NCI-H524 treated with DMSO at 0.1 percent for 48 hours (cell line): ENCODE measurements at regions not wholly inside any gene's neighbourhood (a gene's known extent, or its start where the extent isn't known, plus 50 kb on each side); places are given as distances from the start of the nearest gene placed in this dataset.

ENCODE experiments used
- DNase-seq: peaks from one replicate; lab custom pipeline; 2025; lab: John Stamatoyannopoulos, UW

DNA sequence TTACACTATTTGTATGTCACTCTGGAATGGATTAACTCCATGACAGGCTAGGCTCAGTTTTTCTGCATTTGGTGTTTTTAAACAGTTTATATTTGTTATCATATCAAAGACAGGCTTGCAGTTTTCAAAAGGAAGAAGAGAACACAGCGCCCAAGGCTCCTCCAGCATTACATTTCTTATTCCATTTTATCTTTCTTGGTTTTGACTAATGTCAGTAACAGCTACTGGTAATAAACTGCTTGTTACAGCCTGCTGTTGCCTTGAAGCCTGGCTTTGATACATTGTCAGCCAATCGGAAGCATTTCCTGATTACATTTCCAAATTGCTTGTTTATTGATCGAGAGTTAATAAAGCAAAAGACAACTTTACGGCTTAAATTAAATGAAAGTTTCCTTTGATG lies 166.0 kb upstream of the MDFIC start:
- no peak for DNase-seq

DNA sequence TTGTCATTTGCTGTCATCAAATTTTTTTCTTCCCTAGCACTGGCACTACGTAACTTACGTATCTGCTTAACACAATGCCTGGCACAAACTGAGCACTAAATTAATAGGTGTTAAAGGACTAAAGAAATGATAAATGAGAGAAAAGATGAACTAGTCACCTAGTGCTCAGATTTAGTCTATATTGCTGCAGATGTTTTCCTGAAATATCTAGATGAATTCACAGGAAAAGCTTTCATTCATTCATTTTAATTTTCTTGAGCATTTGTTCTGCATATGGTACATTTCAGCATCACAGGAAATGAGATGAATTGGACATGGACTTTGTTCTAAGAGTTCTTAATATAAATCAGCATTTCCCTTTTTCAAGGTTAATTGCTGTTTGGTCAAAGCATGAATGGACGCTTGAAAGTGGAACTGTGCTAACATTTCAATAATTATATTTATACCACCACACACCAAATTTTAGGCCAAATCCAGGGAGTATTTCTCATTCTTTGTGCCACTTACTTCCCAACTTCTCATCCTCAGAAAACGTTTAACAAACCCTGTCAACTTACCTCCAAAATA lies 163.2 kb upstream of the MDFIC start:
- DNase-seq: no peak

DNA sequence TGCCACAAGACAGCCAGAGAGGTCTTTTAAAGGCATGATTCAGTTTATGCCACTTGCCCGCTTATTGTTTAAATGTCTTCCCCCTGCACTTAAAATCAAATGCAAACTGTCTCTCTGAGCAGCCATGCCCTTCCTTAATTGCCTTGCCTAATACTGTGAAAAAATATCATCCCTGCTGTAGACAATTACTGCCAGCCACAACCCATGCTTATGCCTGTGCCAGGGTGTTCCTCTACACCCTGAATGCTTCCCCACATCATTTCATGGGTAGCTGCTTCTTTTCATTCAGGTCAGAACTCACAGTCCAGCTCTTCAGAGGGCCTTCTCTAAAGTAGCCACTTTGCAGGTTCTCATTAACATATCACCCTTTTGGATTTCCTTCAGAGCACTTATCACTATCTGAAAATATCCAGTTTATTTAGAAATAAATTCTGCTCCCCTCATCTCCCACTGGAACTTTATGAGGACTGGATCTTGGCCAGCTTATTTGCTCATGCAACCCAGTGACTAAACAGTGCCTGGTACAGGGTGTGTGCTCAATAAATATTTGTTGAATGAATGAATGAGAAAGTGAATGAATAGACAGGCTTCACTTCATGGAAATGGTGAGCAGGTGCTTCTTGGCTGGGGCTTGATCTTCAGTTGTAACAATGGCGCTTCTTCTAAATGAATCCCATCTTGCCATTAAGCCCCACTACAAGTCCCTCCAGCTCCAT lies 162.4 kb upstream of the MDFIC start:
- DNase-seq: no peak

DNA sequence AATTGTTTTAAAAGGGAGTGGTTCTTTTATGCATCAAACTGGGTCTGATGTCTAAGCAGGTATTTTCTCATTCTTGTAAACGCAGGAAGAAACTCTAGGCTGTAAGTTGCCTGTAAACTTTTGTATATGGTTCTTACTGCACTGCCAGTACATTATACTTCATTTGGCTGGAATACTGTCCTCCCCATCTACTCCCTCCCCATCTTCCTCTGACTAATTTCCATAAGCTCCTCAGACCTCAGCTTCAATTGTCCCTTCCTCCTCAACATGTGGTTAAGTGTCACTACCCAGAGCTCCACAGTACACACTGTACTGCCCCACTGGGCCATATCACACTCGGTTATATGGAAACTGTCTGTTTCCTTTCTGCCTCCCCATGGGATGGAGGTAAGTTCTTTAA lies 161.4 kb upstream of the MDFIC start:
- no peak for DNase-seq

DNA sequence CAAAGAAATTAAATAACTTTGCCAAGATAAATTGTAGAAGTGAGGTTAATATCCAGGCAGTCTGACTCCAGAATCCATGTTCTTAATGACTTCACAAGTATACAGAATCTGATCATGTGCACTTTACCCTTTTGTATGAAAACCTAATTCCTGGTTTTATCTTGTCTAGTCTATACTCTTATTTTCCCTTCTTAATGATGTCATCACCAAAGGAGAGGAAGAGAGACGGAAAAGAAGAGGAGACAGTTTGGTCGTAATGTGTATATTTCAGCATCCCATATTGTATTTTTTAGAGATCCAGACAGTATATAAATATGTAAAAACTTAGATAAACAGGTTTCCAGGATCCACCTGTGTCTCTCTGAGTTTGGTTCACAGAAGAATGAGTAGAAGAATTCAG lies 159.9 kb upstream of the MDFIC start:
- no peak for DNase-seq

DNA sequence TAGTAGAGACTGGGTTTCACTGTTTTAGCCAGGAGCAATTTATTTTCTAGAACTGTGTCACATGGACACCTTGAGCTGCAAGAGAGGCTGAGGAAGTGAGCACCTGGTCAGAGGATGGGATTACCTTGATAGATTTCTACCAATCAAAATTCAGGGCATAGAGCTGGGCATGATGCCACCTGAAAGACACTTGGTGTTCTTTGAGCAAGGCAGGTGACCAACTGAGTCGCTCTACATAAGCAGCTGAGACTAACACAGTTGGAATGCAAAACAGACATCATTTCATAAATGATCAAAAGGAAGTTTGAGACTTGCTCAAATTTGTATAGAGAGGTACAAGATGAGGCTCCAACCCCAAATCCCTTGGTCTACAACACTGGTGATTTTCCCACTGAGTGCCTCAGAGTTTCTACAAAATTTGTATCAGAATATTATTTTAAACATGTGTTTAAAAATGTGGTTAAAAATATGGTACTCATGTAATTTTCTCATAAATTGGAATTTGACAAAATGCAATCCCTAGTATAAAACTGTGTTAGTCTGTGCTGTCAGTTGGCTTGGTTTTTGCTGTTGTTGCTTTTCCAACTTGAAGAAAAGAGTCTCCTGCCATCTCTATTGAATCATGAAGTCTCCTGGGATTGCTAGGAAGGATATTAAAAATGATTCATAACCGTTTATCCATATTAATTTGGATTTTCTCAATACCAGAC lies 156.4 kb upstream of the MDFIC start:
- no peak for DNase-seq

DNA sequence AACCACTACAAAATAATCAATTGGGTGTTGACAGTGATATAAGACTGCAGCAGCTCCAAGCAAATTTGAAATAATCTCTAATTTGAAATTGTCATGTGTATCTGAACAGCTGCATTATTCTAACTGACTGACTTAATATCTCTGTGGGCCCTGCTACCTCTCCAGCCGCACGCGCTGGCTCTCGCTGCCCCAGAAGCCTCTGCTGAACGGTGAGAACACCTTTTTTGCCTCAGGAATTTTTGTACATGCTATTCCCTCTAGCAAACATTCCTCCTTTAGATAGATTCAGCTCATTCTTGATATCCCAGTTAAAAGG lies 155.9 kb upstream of the MDFIC start:
- no peak for DNase-seq

DNA sequence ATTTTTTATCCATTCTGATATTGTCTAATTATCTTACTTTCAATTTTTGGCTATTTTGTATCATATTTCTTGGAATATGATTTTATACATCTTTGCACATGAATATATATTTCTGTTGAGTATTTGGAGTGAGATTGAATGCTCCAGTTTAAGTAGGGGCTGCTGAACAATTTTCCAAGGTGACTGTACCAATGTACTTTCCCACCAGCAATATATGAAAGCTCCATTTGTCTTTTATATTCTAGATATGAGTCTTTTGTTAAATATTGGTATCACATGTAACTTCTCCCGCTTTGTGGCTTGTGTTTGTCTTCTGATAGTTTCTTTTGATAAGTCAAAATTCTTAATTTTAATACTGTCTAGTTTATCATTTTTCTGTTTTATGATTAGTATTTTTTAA lies 144.6 kb upstream of the MDFIC start:
- no peak for DNase-seq

DNA sequence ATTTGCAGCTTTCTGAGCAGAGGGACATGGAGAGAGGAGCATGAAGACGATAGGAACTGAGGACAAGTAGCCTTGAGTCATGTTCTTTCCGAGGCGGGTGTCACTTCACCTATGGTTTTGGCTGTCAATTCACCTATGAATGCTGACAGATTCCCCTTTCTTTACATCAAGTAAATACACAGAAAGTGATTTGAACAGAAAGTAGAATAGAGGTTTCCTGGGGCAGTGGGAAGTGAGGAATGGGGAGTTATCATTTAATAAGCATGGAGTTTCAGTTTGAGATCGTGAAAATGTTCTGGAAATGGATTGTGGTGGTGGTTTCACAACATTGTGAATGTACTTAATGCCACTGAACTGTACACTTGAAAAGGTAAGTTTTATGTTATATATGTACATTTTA lies 138.4 kb upstream of the MDFIC start:
- DNase-seq: no peak

DNA sequence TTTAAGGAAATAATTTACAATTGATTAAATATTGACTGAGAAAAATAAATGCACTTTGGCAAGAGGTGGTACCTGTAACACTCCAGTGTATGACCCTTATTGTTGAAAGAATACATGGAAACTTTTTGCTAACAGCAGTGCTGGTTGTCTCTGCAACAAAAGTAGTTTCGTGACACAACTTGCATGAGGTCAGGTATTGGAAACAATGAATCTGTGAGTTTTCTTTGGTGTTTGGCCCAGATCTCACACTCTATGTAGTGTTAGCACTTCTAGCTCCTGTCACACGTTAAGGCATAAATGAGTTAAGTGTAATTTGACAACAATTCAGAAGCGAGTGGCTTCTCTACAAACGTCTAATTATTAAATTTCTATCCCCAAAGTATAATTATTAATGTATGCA lies 137.7 kb upstream of the MDFIC start:
- no peak for DNase-seq

DNA sequence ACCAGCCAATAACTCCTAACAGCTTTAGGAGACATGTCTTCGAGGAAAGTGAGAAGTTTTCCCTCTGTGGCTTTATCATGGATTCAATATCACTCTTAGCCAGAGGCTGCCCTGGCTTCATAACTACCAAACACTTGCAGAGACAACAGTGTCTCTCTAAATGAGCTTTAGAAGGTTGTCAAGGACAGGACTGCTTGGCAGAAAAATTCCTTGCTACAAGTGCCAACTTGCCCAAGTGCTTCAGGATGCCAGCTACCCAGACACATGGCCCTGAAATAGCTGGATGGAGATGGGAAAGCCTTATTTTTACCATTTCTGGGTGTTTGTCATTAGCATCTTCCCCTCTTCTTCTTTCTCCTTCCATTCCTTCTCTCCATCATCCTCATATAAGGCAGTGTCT lies 137.1 kb upstream of the MDFIC start:
- no peak for DNase-seq

DNA sequence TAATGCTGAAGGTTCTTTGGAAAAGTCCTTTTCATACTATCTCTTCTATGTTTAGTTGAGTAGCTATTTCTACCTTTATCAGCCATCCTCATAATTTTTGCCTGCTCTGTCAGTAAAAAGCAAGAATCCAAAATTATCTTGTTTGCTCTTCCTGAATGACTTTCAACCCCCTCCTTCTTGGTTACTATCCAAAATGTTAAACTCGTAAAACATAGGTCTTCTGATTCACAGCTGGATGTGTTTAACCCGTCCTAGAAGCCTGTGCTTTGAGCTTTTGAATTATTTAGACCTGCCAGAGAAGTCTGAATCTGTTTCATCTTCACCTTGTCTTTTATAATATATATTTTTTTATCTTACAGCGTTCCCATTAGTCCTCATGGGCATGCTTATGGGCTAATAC lies 136.4 kb upstream of the MDFIC start:
- DNase-seq: no peak

DNA sequence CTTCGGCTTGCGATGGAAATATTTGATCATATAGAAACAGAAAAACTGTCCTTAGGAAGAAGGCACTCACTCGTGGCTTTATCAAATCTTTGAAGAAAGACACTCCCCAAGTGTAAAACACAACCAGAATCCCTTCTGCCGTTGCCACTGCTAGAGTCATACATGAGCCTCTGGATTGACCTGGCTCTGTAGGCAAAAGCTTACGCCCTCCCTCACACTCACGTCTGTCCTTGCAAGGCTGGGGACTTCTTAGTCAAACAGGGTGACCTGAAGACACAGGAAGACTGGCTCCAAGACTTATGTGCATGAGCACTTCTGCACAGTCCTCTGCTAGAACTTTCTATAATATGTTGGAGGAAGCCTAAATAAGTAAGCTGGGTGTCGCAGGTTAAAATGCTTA lies 135.4 kb upstream of the MDFIC start:
- no peak for DNase-seq

DNA sequence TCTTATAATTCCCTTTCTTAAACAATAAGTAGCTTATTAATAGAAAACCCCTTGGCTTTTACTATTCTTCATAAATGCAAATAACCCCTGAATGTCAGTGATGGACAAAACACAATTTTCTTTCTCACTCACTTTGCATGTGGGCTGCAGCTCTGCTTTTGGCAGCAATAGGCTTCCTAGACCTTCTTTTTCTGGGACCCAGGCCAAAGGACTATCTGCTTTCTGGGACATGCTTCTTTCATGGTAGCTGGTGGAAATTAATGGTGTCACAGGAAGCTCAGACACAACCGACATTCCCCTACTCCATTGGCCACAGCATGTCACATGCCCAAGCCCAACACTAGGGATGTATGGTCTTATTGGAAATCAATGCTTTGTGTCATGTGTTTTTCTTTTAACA lies 134.3 kb upstream of the MDFIC start:
- DNase-seq: no peak

DNA sequence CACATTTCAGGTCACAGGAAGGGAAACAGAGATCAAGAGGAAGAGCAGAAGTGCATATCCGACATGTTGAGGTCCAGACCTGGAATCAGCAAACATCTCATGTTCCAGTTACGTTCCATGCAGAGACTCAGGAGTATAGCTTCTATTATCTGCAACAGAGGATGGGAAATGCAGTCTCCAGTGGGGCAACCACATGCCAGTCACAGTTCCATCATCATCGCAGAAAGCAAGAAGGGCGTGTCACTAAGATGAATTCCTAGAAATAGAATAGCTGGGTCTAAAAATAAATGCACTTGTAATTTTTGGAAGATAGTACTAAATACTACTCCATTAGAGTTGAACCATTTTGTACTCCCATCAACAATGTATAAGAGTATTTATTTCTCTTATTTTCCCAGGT lies 133.2 kb upstream of the MDFIC start:
- DNase-seq: no peak

DNA sequence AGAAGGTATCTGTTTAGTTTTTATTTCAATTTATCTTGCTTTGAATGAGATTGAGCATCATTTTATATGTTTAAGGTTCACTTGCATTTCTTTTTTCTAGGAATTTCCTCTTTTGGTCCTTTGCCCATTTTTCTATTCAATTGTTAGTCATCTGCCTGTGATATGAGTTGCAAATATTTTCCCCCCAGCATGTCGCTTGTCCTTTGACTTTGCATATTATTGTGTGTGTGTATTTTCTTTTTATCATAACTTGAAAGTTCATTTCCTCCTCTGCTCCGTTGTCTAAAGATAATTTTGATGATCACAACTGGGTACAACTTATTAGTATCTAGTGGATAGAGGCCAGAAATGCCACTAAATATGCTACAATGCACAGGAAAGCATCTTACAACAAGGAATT lies 132.7 kb upstream of the MDFIC start:
- DNase-seq: no peak

DNA sequence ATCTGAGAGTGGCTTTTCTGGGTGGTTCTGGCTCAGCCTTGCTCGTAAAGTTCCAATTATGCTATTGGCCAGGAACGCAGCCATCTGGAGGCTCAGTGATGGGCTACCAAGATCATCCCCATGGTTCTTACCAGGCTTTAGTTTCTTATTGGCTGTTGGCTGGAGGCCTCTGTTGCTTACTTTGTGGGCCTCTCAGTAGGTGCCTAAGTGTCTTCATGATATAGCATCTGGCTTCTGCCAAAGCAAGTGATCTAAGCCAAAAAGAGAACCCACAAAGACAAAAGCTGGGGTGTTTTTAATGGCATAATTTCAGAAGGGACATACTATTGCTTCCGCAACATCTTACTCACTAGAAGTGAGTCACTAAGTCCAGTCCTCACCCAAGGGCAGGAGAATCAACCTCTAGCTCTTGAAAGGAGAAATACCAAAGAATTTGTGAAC lies 132.0 kb upstream of the MDFIC start:
- no peak for DNase-seq

DNA sequence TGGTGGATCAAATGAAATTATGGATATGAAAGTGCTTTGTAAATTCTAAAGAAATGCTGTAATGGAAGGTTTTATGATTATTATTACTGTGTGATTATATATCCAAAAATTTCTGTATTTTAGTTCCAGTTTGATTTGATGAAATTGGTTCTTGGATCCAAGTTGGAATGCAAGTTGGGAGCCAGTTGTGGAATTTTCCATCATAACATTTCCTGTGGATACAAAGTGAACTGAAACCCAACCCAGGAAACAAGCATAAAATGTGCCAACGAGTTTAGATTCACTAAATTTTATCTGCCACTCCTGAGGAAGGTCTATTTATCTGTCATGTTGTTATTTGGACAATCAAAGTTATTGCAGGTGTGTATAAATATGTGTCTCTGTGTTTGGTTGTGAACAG lies 131.4 kb upstream of the MDFIC start:
- no peak for DNase-seq

DNA sequence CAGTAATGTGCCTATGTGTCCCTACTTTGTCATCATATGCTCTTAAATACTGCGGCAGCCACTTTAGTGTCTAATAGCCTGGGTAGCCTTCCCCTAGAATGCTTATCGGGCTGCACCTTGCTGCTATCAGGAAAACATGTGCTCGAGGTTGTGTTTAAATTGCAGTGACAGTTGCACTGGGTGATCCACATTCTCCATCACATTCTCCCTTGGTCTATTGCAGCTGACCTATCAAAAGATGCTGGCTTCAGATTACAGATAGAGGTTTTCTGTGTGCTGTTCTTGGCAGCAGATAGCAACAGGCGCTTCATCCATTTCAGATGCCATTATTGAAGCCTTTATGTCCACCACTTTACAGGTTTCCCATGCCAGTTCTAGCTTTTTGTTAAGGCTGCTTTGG lies 130.1 kb upstream of the MDFIC start:
- DNase-seq: no peak

DNA sequence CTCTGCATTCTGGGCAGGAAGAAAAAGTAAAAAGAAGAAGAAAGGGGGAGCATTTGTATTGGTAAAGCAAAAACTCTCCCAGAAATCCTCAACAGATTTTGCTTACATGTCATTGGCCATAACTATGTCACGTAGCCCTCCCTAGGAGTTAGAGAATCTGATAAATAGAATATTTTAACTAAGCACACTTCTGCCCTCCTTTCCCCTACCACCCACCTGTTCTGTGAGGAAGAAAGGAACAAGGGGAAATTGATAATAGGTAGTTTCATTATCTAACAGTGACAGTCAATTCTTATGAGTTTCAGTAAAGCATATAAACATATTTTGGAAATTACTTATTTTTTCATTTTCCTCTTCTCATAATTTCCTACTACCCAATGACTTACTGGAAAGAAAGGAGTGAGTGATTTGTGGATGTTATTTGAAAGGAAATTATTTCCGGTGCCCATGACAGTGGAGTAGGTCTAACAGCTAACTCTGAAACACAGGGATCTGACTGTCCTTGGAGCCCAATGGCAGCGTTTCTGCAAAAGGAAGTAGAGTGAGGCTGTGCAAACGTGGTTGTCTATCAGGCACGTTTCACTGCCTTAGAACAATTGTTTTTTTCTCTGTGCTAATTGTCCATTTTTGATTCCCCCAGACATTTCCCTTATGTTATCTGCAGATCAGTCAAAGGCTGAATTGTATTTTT lies 128.6 kb upstream of the MDFIC start:
- no peak for DNase-seq

DNA sequence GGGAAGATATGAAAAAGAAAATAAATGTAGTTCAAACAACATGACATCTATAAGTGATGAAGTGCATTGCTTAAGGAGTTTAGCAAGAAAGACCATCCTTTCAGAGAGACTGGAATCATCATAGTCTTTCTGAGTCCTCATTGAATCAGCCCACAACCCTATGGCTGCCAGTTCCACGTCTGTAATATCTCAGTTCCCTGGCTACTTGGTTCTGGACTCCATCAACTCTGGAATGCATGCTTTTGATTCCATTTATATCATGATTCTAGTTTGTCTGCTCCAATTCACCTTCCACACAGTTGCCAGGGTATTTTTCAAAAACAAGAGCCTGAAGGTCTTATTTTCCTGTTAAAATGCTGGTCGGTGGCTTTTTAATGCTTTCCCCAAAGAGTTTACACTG lies 126.4 kb upstream of the MDFIC start:
- DNase-seq: no peak

DNA sequence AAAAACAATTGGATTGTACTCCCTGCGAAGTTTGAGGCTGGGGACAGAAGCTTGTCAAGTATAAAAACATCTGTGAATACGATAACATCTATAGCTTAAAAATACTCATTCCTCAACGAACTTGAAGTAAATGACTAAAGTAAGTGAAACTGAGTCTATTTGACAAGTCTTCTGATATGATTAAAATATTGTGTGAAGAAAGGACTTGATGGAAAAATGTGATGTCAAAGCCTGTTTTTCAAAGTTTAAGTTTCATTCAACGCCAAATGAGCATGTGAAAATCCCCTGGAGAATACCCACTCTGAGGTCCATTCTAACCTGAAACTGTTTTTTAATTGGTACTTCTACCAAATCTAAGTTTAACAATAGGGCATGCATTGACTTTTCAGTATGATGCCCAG lies 122.3 kb upstream of the MDFIC start:
- no peak for DNase-seq

DNA sequence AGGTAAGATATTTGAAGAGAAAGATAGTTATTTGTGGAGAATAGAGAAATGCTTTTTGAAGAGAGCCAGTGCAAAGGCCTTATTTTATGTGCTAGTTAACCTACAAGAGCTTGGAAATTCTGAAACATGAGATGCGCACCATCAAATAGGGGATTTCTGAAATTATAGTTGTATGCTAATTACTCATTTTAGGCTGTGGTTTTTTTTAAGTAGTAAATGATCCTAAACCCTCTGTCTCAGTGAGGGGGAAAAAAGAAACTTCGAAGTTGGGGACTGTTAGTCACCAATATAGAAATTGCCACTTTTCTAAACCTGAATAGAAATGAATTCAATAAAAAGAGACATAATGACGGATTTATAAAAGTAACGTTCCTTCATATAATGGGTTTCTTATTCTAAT lies 119.3 kb upstream of the MDFIC start:
- DNase-seq: no peak
